MCF 10A (cell line): ENCODE measurements at regions not wholly inside any gene's neighbourhood (a gene's known extent, or its start where the extent isn't known, plus 50 kb on each side); places are given as distances from the start of the nearest gene placed in this dataset.

Experiments
- BruUV-seq: library from RNA; stranded (reverse); fragments of 400-500 nt; replicated peaks from 2 replicates; lab custom pipeline; 2021; lab: Mats Ljungman, UMichigan
- CTCF ChIA-PET: fragments of 300-600 bp; sonication (Branson Sonifier 250); formaldehyde crosslinking; extraction: SDS; loops from one replicate; lab custom pipeline; 2021; ENCODE audit warnings: antibody characterized with exemption, inconsistent platforms; lab: Yijun Ruan, JAX
- POLR2A ChIA-PET: fragments of 300-600, 350-650 bp; sonication (Branson Sonifier 250); formaldehyde crosslinking; extraction: SDS; loops from one replicate; lab custom pipeline; 2020; ENCODE audit warnings: antibody characterized with exemption, inconsistent platforms; lab: Yijun Ruan, JAX
- DNase-seq: peaks from one replicate; pipeline ENCODE4 v3.0.0-alpha.2; 2018; ENCODE audit not compliant: unreplicated experiment
- H3K27ac Mint-ChIP-seq: one replicate; pipeline ENCODE4 v1.8.0; 2022; ENCODE audit warnings: mild to moderate bottlenecking, low read depth, mixed read lengths; ENCODE audit not compliant: unreplicated experiment
- H3K27me3 Mint-ChIP-seq: one replicate; pipeline ENCODE4 v1.8.0; 2022; ENCODE audit warnings: mixed read lengths; ENCODE audit not compliant: insufficient read depth, unreplicated experiment
- H3K36me3 Mint-ChIP-seq: one replicate; pipeline ENCODE4 v1.8.0; 2022; ENCODE audit warnings: mild to moderate bottlenecking, moderate library complexity, mixed read lengths; ENCODE audit not compliant: insufficient read depth, unreplicated experiment
- H3K4me1 Mint-ChIP-seq: one replicate; pipeline ENCODE4 v1.8.0; 2022; ENCODE audit warnings: mixed read lengths; ENCODE audit not compliant: insufficient read depth, unreplicated experiment
- H3K4me3 Mint-ChIP-seq: one replicate; pipeline ENCODE4 v1.8.0; 2022; ENCODE audit warnings: mild to moderate bottlenecking, moderate library complexity, mixed read lengths; ENCODE audit not compliant: unreplicated experiment
- H3K9me3 Mint-ChIP-seq: one replicate; pipeline ENCODE4 v1.8.0; 2022; ENCODE audit warnings: mixed read lengths; ENCODE audit not compliant: unreplicated experiment
- intact Hi-C: fragments of 100-400 bp; cut with micrococcal nuclease; formaldehyde crosslinking; loops from 2 replicates; pipeline ENCODE4 v1.14.1; 2022
- TF ChIP-seq, protein P1 (sequence below): fragments of 200-600 bp; IDR thresholded peaks from one replicate; pipeline ENCODE4 v1.8.0; 2022; ENCODE audit warnings: antibody characterized with exemption, mild to moderate bottlenecking; ENCODE audit not compliant: unreplicated experiment

GRCh38 chrX:104513162-104513561 is 52.8 kb upstream of the IL1RAPL2 start:
- ChIA-PET POLR2A (interaction anchor here (1.5 kb wide), 1 partner anchor 155 kb away, joined by 3 read pairs; no protein-coding TSS in a partner anchor), CTCF (interaction anchor here (0.7 kb wide), 1 partner anchor 1138 kb away, joined by 3 read pairs; no protein-coding TSS in a partner anchor)
- Mint-ChIP-seq H3K36me3 (no peaks in the 10 kb centered on the region), H3K27ac (no peak overlapping the region), H3K27me3 (peaks cover 27% of the 10 kb centered on the region), H3K9me3 (no peaks in the 10 kb centered on the region), H3K4me1 (no peaks in the 10 kb centered on the region), H3K4me3 (no peak overlapping the region)
- intact Hi-C loops = no loop called here
- no TSS peak for BruUV-seq
- DNase-seq = no peak
- TF ChIP-seq, protein P1, sequence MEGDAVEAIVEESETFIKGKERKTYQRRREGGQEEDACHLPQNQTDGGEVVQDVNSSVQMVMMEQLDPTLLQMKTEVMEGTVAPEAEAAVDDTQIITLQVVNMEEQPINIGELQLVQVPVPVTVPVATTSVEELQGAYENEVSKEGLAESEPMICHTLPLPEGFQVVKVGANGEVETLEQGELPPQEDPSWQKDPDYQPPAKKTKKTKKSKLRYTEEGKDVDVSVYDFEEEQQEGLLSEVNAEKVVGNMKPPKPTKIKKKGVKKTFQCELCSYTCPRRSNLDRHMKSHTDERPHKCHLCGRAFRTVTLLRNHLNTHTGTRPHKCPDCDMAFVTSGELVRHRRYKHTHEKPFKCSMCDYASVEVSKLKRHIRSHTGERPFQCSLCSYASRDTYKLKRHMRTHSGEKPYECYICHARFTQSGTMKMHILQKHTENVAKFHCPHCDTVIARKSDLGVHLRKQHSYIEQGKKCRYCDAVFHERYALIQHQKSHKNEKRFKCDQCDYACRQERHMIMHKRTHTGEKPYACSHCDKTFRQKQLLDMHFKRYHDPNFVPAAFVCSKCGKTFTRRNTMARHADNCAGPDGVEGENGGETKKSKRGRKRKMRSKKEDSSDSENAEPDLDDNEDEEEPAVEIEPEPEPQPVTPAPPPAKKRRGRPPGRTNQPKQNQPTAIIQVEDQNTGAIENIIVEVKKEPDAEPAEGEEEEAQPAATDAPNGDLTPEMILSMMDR = no peak

DNA sequence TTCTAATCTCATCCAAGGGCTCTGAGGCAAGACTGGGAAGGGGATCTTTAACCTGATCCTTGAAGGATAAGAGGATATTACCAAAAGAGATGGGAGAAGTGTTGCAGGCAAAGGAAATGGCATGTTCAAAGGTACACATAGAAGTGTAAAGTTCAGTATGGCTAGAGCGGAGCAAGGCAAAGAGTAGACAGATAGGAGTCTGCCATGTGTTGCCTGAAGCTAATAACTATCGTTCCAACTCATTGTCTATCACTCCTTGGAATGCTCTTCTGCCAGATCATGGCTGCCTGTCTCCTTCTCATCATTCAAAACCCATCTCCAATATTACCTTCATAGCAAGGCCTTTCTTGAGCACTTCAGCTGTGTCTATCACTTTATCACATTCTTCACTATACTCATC is 55.2 kb upstream of the IL1RAPL2 start:
- no peak overlapping the region for H3K27ac Mint-ChIP-seq
- intact Hi-C loops = no loop called here
- no peak for DNase-seq
- no peaks in the 10 kb centered on the region for H3K9me3 Mint-ChIP-seq
- H3K4me1 Mint-ChIP-seq = no peaks in the 10 kb centered on the region
- no peaks in the 10 kb centered on the region for H3K36me3 Mint-ChIP-seq
- peaks cover 50% of the 10 kb centered on the region for H3K27me3 Mint-ChIP-seq
- TF ChIP-seq, protein P1 = no peak
- ChIA-PET CTCF (interaction anchor here (0.5 kb wide), 1 partner anchor 66 kb away, joined by 3 read pairs; no protein-coding TSS in a partner anchor), POLR2A (no interaction called here)
- BruUV-seq = no TSS peak
- no peak overlapping the region for H3K4me3 Mint-ChIP-seq

DNA sequence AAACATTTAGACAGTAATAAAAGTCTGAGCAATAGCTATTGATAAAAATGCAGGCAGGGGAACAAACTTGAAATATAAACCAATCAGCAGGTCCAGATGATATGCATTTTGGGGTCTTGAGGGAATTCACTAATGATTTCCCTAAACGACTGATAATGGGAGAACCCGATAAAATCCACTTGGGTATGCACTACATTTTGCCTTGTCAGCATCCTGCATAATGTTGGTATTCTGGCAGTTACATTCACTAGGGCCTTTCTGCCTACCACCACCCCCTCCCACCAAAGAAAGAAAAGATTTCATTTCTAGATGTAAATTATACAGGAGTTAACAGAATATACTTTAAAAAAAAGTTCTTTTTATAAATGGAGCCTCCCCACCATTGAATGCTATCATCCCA is 63.5 kb upstream of the IL1RAPL2 start:
- TF ChIP-seq, protein P1 = no peak
- Mint-ChIP-seq H3K27me3 (peaks cover 64% of the 10 kb centered on the region), H3K36me3 (no peaks in the 10 kb centered on the region), H3K27ac (no peak overlapping the region), H3K9me3 (no peaks in the 10 kb centered on the region), H3K4me3 (no peak overlapping the region), H3K4me1 (no peaks in the 10 kb centered on the region)
- ChIA-PET POLR2A (no interaction called here), CTCF (no interaction called here)
- DNase-seq = no peak
- intact Hi-C loops = no loop called here
- BruUV-seq = no TSS peak

GRCh38 chrX:104488811-104489210 is 77.2 kb upstream of the IL1RAPL2 start:
- BruUV-seq = no TSS peak
- H3K4me3 Mint-ChIP-seq = no peak overlapping the region
- ChIA-PET POLR2A (no interaction called here), CTCF (interaction anchor here (1.0 to 1.2 kb wide), 2 partner anchors 14 to 224 kb away, joined by 3 to 4 read pairs; no protein-coding TSS in a partner anchor)
- intact Hi-C loops = loop anchor here (10.0 kb wide), 1 partner anchor 436 kb away; no protein-coding TSS in a partner anchor
- H3K4me1 Mint-ChIP-seq = no peaks in the 10 kb centered on the region
- DNase-seq = no peak
- peaks cover 7% of the 10 kb centered on the region for H3K9me3 Mint-ChIP-seq
- H3K27me3 Mint-ChIP-seq = peaks cover 72% of the 10 kb centered on the region
- H3K27ac Mint-ChIP-seq = no peak overlapping the region
- no peaks in the 10 kb centered on the region for H3K36me3 Mint-ChIP-seq
- TF ChIP-seq, protein P1 = no peak
